Keratinocyte (primary cell): ENCODE measurements at regions not wholly inside any gene's neighbourhood (a gene's known extent, or its start where the extent isn't known, plus 50 kb on each side); places are given as distances from the start of the nearest gene placed in this dataset.

Experiments
- DNase-seq: peaks from one replicate; pipeline ENCODE4 v3.0.0-alpha.2; 2011; ENCODE audit warnings: low read depth, missing footprints, low spot score
- FAIRE-seq: peaks from 2 replicates; lab custom pipeline; 2011; peaks lifted over from hg19 to GRCh38; lab: Jason Lieb, UNC
- H2AFZ ChIP-seq: 2 replicates; pipeline ENCODE4 v1.6.0; 2012; ENCODE audit warnings: low read length, control low read depth, inconsistent platforms; ENCODE audit not compliant: control insufficient read depth
- H3K27ac ChIP-seq: 2 replicates; pipeline ENCODE4 v1.5.1; 2011; ENCODE audit warnings: low read length; ENCODE audit not compliant: control insufficient read depth, insufficient read depth
- H3K27me3 ChIP-seq: 3 replicates; pipeline ENCODE4 v1.6.0; 2011; ENCODE audit warnings: low read length; ENCODE audit not compliant: control insufficient read depth, insufficient read depth; ENCODE audit errors: extremely low read depth
- H3K36me3 ChIP-seq, 2 experiments: 2 replicates in 1 of 2; 3 replicates in 1 of 2; pipeline ENCODE4 v1.5.1; 2011; ENCODE audit warnings: low read length in 2 of 2, mild to moderate bottlenecking in 1 of 2; ENCODE audit not compliant: control insufficient read depth in 2 of 2, insufficient read depth in 2 of 2; ENCODE audit errors: extremely low read depth in 1 of 2
- H3K4me1 ChIP-seq: 3 replicates; pipeline ENCODE4 v1.5.1; 2011; ENCODE audit warnings: low read length; ENCODE audit not compliant: control insufficient read depth, insufficient read depth; ENCODE audit errors: extremely low read depth
- H3K4me2 ChIP-seq: 3 replicates; pipeline ENCODE4 v1.6.0; 2011; ENCODE audit warnings: low read depth, low read length; ENCODE audit not compliant: control insufficient read depth, insufficient read depth; ENCODE audit errors: extremely low read depth
- H3K4me3 ChIP-seq, 3 experiments: fragments of 200-600 bp in 1 of 3; sonication (generic) in 1 of 3; 2 replicates in 2 of 3; 3 replicates in 1 of 3; pipeline ENCODE4 v1.5.1; 2011 to 2016; ENCODE audit warnings: low read length in 3 of 3, mild to moderate bottlenecking in 3 of 3, control low read depth in 2 of 3, inconsistent platforms in 1 of 3, low read depth in 1 of 3, mixed read lengths in 1 of 3, mixed run types in 1 of 3, moderate library complexity in 1 of 3; ENCODE audit not compliant: control insufficient read depth in 2 of 3, insufficient read depth in 2 of 3; ENCODE audit errors: extremely low read depth in 1 of 3
- H3K79me2 ChIP-seq: 2 replicates; pipeline ENCODE4 v1.6.0; 2012; ENCODE audit warnings: low read length; ENCODE audit not compliant: control insufficient read depth, insufficient read depth
- H3K9ac ChIP-seq: 3 replicates; pipeline ENCODE4 v1.6.0; 2011; ENCODE audit warnings: low read length; ENCODE audit not compliant: control insufficient read depth, insufficient read depth; ENCODE audit errors: extremely low read depth
- H3K9me1 ChIP-seq: 3 replicates; pipeline ENCODE4 v1.6.0; 2011; ENCODE audit warnings: low read length; ENCODE audit not compliant: control insufficient read depth, insufficient read depth; ENCODE audit errors: extremely low read depth
- H3K9me3 ChIP-seq: 2 replicates; pipeline ENCODE4 v1.5.1; 2012; ENCODE audit warnings: low read depth, low read length; ENCODE audit not compliant: control insufficient read depth
- H4K20me1 ChIP-seq: 3 replicates; pipeline ENCODE4 v1.6.0; 2011; ENCODE audit warnings: low read length; ENCODE audit not compliant: control insufficient read depth, insufficient read depth; ENCODE audit errors: extremely low read depth
- CTCF ChIP-seq, 3 experiments: IDR thresholded peaks in 1 of 3; conservative IDR thresholded peaks in 1 of 3; optimal IDR thresholded peaks in 1 of 3; 2 replicates in 2 of 3; 3 replicates in 1 of 3; pipeline versions ENCODE3 to v1.5.1; 2011; ENCODE audit warnings: low read length in 3 of 3, mild to moderate bottlenecking in 3 of 3, moderate library complexity in 2 of 3, control low read depth in 1 of 3, inconsistent platforms in 1 of 3; ENCODE audit not compliant: insufficient read depth in 2 of 3; ENCODE audit errors: extremely low read depth in 1 of 3
- EZH2 ChIP-seq: IDR thresholded peaks from one replicate; pipeline ENCODE4 v1.6.1; 2012; ENCODE audit warnings: inconsistent platforms, mild to moderate bottlenecking, low read length, moderate library complexity
- dilution Hi-C: fragments of 300-500 bp; cut with MboI; formaldehyde crosslinking; loops from one replicate; pipeline ENCODE4 v1.7.0; 2020; ENCODE audit warnings: low sequenced_read_pairs; ENCODE audit not compliant: extremely low pct_ligation_motif_present

- FAIRE-seq, result no peak
- H3K9ac ChIP-seq, result no peak overlapping the region
- no peak overlapping the region for H3K4me3 ChIP-seq
- TF ChIP-seq EZH2, result no peak
- TF ChIP-seq CTCF (optimal IDR thresholded peaks at IDR 0.05 in 1 of 3, IDR thresholded peaks at IDR 0.05 in 1 of 3, conservative IDR thresholded peaks at IDR 0.05 in 1 of 3; ENCODE audit: extremely low read depth in 1 of 3, insufficient read depth in 2 of 3, low read length in 3 of 3), result no peak
- H3K27ac ChIP-seq, result no peak overlapping the region
- no peak overlapping the region for H3K4me2 ChIP-seq
- no peak for DNase-seq
- H3K4me1 ChIP-seq, result no peaks in the 10 kb centered on the region
- no peaks in the 10 kb centered on the region for H3K9me1 ChIP-seq
- H4K20me1 ChIP-seq, result no peaks in the 10 kb centered on the region
- no peaks in the 10 kb centered on the region for H3K36me3 ChIP-seq
- no peak overlapping the region for H2AFZ ChIP-seq
- H3K9me3 ChIP-seq, result no peaks in the 10 kb centered on the region
- H3K79me2 ChIP-seq, result no peaks in the 10 kb centered on the region
- no peaks in the 10 kb centered on the region for H3K27me3 ChIP-seq
- dilution Hi-C loops, result no loop called here
Measured at GRCh38 chr16:79707876-79708275, 107.3 kb upstream of the MAF start.

GRCh38 chr16:79703066-79703465 is 102.5 kb upstream of the MAF start:
- Histone ChIP-seq H3K27ac (no peak overlapping the region), H3K4me2 (no peak overlapping the region), H3K4me1 (no peaks in the 10 kb centered on the region), H3K36me3 (no peaks in the 10 kb centered on the region), H3K79me2 (no peaks in the 10 kb centered on the region), H4K20me1 (no peaks in the 10 kb centered on the region), H3K9me3 (no peaks in the 10 kb centered on the region), H3K9me1 (no peaks in the 10 kb centered on the region), H3K27me3 (no peaks in the 10 kb centered on the region), H3K4me3 (no peak overlapping the region), H2AFZ (no peak overlapping the region), H3K9ac (no peak overlapping the region)
- TF ChIP-seq EZH2 (no peak), CTCF (optimal IDR thresholded peaks at IDR 0.05 in 1 of 3, IDR thresholded peaks at IDR 0.05 in 1 of 3, conservative IDR thresholded peaks at IDR 0.05 in 1 of 3; ENCODE audit: extremely low read depth in 1 of 3, insufficient read depth in 2 of 3, low read length in 3 of 3) (no peak)
- DNase-seq (no peak), FAIRE-seq (no peak)
- dilution Hi-C loops, result no loop called here
